Suprapubic skin (tissue), 3 donors: ENCODE measurements at regions not wholly inside any gene's neighbourhood (a gene's known extent, or its start where the extent isn't known, plus 50 kb on each side); places are given as distances from the start of the nearest gene placed in this dataset.
"Not testable (repeated sequence)": the region's sequence is repeated elsewhere in the genome, so short reads cannot be mapped to it uniquely, and the experiment has no call there.

Experiments
- CTCF ChIP-seq, 2 donors: fragments of 200-600 bp in 1 of 2; fragments of 450-650 bp in 1 of 2; sonication (generic) in 1 of 2; IDR thresholded peaks; one replicate each; pipeline ENCODE4 v1.5.1; 2016 to 2019; ENCODE audit warnings: antibody characterized with exemption in 2 of 2, mild to moderate bottlenecking in 1 of 2, moderate library complexity in 1 of 2
- POLR2AphosphoS5 ChIP-seq, 3 donors: sonication (generic); formaldehyde crosslinking; IDR thresholded peaks; one replicate each; pipeline ENCODE4 v1.6.1; 2017; ENCODE audit warnings: antibody characterized with exemption in 3 of 3

GRCh38 chr16:32807280-32807679 lies 131.3 kb upstream of the TP53TG3 start:
- not testable (repeated sequence) for TF ChIP-seq CTCF, POLR2AphosphoS5 (IDR thresholded peaks at IDR 0.05)
